ENCODE measurements at regions not wholly inside any gene's neighbourhood (a gene's known extent, or its start where the extent isn't known, plus 50 kb on each side); places are given as distances from the start of the nearest gene placed in this dataset.

DNA sequence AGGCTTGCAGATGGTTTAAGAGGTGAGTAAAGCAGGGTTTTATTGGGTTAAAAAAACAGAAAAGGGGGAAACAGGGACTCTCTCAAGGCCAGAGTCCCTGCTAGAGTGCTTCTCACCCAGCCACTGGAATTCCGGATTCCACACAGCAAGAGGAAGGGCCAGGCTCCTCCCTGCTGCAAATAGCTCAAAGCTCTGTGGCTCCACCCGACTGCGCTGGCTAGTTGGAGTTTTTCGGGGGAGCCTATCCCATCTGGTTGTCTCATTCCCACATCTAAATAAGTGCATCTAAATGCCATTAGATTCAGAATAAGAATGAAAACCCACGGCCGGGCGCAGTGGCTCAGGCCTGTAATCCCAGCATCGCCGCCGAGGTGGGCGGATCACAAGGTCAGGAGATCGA lies 791.5 kb downstream of the SLC16A7 start:
- 96% methylated on average over 12 of the region's 12 CpGs for WGBS

DNA sequence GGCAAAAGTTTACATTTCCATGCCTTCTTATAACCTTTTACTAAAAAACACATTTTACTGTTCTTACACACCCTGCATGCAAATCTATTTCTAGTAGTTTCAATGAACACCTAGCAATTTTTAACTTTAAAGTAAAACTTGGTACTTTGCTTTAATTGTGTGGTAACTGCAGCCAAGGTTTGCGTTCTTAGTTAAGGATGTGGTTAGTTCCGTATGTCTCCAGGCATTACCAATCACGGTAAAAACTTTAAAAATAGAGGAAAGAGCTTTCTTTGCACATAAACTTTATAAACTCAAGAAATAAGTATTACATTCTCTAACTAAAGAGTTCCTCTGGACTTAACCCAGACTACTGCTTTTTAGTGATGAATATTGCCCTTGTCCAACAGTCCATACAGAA lies 795.2 kb downstream of the SLC16A7 start:
- H3K79me1 ChIP-seq (replicated peaks; ENCODE audit: low read length, poor library complexity, severe bottlenecking): no peaks in the 10 kb centered on the region
- no peak overlapping the region for H2AK5ac ChIP-seq (ENCODE audit: low read length, severe bottlenecking)
- H2BK12ac ChIP-seq (ENCODE audit: low read length in 2 of 2): no peak overlapping the region
- no peaks in the 10 kb centered on the region for H3K27me3 ChIP-seq (ENCODE audit: control insufficient read depth in 1 of 2, insufficient read depth in 1 of 2, low read length in 2 of 2)
- no peak overlapping the region for H3K9ac ChIP-seq (ENCODE audit: low read length)
- H3K9me3 ChIP-seq (ENCODE audit: control insufficient read depth, low read length): no peaks in the 10 kb centered on the region
- H2BK120ac ChIP-seq (ENCODE audit: low read depth, low read length): no peak overlapping the region
- H3K4me1 ChIP-seq (ENCODE audit: control insufficient read depth, insufficient read depth, low read depth, low read length): no peaks in the 10 kb centered on the region
- H3K23ac ChIP-seq (ENCODE audit: low read length in 2 of 2): no peak overlapping the region
- H2BK15ac ChIP-seq (ENCODE audit: low read depth, poor library complexity, severe bottlenecking): no peak overlapping the region
- no peak for DNase-seq
- no peak overlapping the region for H4K8ac ChIP-seq (ENCODE audit: low read length)
- H3K4me2 ChIP-seq (ENCODE audit: low read length, poor library complexity, severe bottlenecking): no peak overlapping the region
- no peak overlapping the region for H3K14ac ChIP-seq (ENCODE audit: low read length in 2 of 2)
- no peak overlapping the region for H3K4me3 ChIP-seq (ENCODE audit: insufficient read depth in 1 of 2, low read depth in 1 of 2, low read length in 2 of 2)
- H4K91ac ChIP-seq (ENCODE audit: low read length): no peak overlapping the region
- 100% methylated on average over 3 of the region's 3 CpGs for WGBS
- H3K36me3 ChIP-seq (ENCODE audit: control insufficient read depth in 1 of 2, insufficient read depth in 2 of 2, low read depth in 1 of 2, low read length in 2 of 2): no peaks in the 10 kb centered on the region
- no peak overlapping the region for H3K27ac ChIP-seq (ENCODE audit: low read length, poor library complexity, severe bottlenecking)
- H2BK5ac ChIP-seq (ENCODE audit: low read depth, low read length, poor library complexity, severe bottlenecking): no peak overlapping the region
- H2AFZ ChIP-seq (ENCODE audit: low read depth, low read length): no peak overlapping the region
- H3K18ac ChIP-seq (ENCODE audit: low read depth in 1 of 2, low read length in 2 of 2): no peak overlapping the region
- no peak overlapping the region for H3K4ac ChIP-seq (ENCODE audit: low read depth in 1 of 2, low read length in 2 of 2)

More for the DNA sequence above, 791.5 kb downstream of the SLC16A7 start:
- DNase-seq: no peak
- Histone ChIP-seq H3K27me3 (ENCODE audit: control insufficient read depth in 1 of 2, insufficient read depth in 1 of 2, low read length in 2 of 2) (no peaks in the 10 kb centered on the region), H3K27ac (ENCODE audit: low read length, poor library complexity, severe bottlenecking) (no peak overlapping the region), H4K91ac (ENCODE audit: low read length) (no peak overlapping the region), H3K9me3 (ENCODE audit: control insufficient read depth, low read length) (peaks cover 9% of the 10 kb centered on the region), H2AK5ac (ENCODE audit: low read length, severe bottlenecking) (no peak overlapping the region), H2BK5ac (ENCODE audit: low read depth, low read length, poor library complexity, severe bottlenecking) (no peak overlapping the region), H2BK15ac (ENCODE audit: low read depth, poor library complexity, severe bottlenecking) (no peak overlapping the region), H3K18ac (ENCODE audit: low read depth in 1 of 2, low read length in 2 of 2) (no peak overlapping the region), H3K79me1 (replicated peaks; ENCODE audit: low read length, poor library complexity, severe bottlenecking) (no peaks in the 10 kb centered on the region), H3K4me3 (ENCODE audit: insufficient read depth in 1 of 2, low read depth in 1 of 2, low read length in 2 of 2) (no peak overlapping the region), H3K14ac (ENCODE audit: low read length in 2 of 2) (no peak overlapping the region), H3K4me1 (ENCODE audit: control insufficient read depth, insufficient read depth, low read depth, low read length) (no peaks in the 10 kb centered on the region), H2BK12ac (ENCODE audit: low read length in 2 of 2) (no peak overlapping the region), H3K9ac (ENCODE audit: low read length) (no peak overlapping the region), H3K4ac (ENCODE audit: low read depth in 1 of 2, low read length in 2 of 2) (no peak overlapping the region), H2AFZ (ENCODE audit: low read depth, low read length) (no peak overlapping the region), H3K36me3 (ENCODE audit: control insufficient read depth in 1 of 2, insufficient read depth in 2 of 2, low read depth in 1 of 2, low read length in 2 of 2) (no peaks in the 10 kb centered on the region), H2BK120ac (ENCODE audit: low read depth, low read length) (no peak overlapping the region), H3K4me2 (ENCODE audit: low read length, poor library complexity, severe bottlenecking) (no peak overlapping the region), H3K23ac (ENCODE audit: low read length in 2 of 2) (no peak overlapping the region), H4K8ac (ENCODE audit: low read length) (no peak overlapping the region)

DNA sequence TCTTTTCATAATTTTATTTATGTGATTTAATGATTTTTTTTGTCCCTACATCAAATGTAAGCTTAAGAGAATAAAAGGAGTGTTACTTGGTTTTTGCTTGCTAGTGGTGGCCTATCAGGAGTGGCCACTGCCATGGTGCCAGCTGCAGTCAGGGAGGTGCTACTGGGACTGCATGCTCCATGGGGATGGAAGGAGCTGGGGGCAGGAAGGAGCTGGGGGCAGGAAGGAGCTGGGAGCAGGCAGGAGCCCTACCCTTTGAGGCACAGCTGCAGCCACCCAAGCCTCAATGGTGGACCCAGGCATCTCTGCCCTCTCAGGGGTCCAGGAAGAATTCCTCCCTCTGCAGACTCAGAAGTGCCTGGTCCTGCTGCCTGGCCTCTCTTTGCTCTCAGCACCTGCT lies 796.0 kb downstream of the SLC16A7 start:
- Histone ChIP-seq H3K14ac (ENCODE audit: low read length in 2 of 2) (peak overlapping the region in 1 of 2 experiments; percentile 23), H2BK5ac (ENCODE audit: low read depth, low read length, poor library complexity, severe bottlenecking) (no peak overlapping the region), H3K4me2 (ENCODE audit: low read length, poor library complexity, severe bottlenecking) (no peak overlapping the region), H3K4me1 (ENCODE audit: control insufficient read depth, insufficient read depth, low read depth, low read length) (no peaks in the 10 kb centered on the region), H4K91ac (ENCODE audit: low read length) (no peak overlapping the region), H2BK12ac (ENCODE audit: low read length in 2 of 2) (no peak overlapping the region), H3K79me1 (replicated peaks; ENCODE audit: low read length, poor library complexity, severe bottlenecking) (no peaks in the 10 kb centered on the region), H3K27ac (ENCODE audit: low read length, poor library complexity, severe bottlenecking) (no peak overlapping the region), H4K8ac (ENCODE audit: low read length) (no peak overlapping the region), H2BK120ac (ENCODE audit: low read depth, low read length) (no peak overlapping the region), H2AFZ (ENCODE audit: low read depth, low read length) (no peak overlapping the region), H3K9me3 (ENCODE audit: control insufficient read depth, low read length) (no peaks in the 10 kb centered on the region), H3K23ac (ENCODE audit: low read length in 2 of 2) (no peak overlapping the region), H3K9ac (ENCODE audit: low read length) (no peak overlapping the region), H3K36me3 (ENCODE audit: control insufficient read depth in 1 of 2, insufficient read depth in 2 of 2, low read depth in 1 of 2, low read length in 2 of 2) (no peaks in the 10 kb centered on the region), H3K18ac (ENCODE audit: low read depth in 1 of 2, low read length in 2 of 2) (no peak overlapping the region), H3K4me3 (ENCODE audit: insufficient read depth in 1 of 2, low read depth in 1 of 2, low read length in 2 of 2) (no peak overlapping the region), H3K4ac (ENCODE audit: low read depth in 1 of 2, low read length in 2 of 2) (no peak overlapping the region), H2AK5ac (ENCODE audit: low read length, severe bottlenecking) (no peak overlapping the region), H3K27me3 (ENCODE audit: control insufficient read depth in 1 of 2, insufficient read depth in 1 of 2, low read length in 2 of 2) (no peaks in the 10 kb centered on the region), H2BK15ac (ENCODE audit: low read depth, poor library complexity, severe bottlenecking) (no peak overlapping the region)
- no peak for DNase-seq

DNA sequence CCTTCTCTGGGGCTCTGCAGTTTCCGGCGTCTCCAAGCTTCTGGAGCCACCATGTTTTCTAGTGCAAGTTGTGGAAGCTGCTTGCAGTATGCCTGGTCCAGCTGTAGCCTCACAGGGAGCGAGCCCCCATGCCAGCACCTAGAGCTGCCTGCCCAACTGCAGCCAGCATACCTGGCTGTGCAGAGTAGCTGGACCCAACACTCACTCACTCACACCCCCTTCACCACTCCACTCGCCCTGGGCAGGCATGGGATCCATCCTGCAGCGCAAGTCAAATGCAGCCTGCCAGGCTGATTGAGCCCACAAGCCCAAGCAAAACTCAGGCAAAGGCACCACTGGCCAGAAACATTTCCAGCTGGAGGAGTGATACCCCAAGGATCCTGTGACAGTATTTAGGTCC lies 797.3 kb downstream of the SLC16A7 start:
- Histone ChIP-seq H3K23ac (ENCODE audit: low read length in 2 of 2) (no peak overlapping the region), H2BK12ac (ENCODE audit: low read length in 2 of 2) (no peak overlapping the region), H3K4me3 (ENCODE audit: insufficient read depth in 1 of 2, low read depth in 1 of 2, low read length in 2 of 2) (no peak overlapping the region), H3K18ac (ENCODE audit: low read depth in 1 of 2, low read length in 2 of 2) (no peak overlapping the region), H2AFZ (ENCODE audit: low read depth, low read length) (no peak overlapping the region), H3K4ac (ENCODE audit: low read depth in 1 of 2, low read length in 2 of 2) (no peak overlapping the region), H2BK15ac (ENCODE audit: low read depth, poor library complexity, severe bottlenecking) (no peak overlapping the region), H2BK120ac (ENCODE audit: low read depth, low read length) (no peak overlapping the region), H3K27me3 (ENCODE audit: control insufficient read depth in 1 of 2, insufficient read depth in 1 of 2, low read length in 2 of 2) (no peaks in the 10 kb centered on the region), H2BK5ac (ENCODE audit: low read depth, low read length, poor library complexity, severe bottlenecking) (no peak overlapping the region), H3K36me3 (ENCODE audit: control insufficient read depth in 1 of 2, insufficient read depth in 2 of 2, low read depth in 1 of 2, low read length in 2 of 2) (no peaks in the 10 kb centered on the region), H3K4me2 (ENCODE audit: low read length, poor library complexity, severe bottlenecking) (no peak overlapping the region), H3K9me3 (ENCODE audit: control insufficient read depth, low read length) (no peaks in the 10 kb centered on the region), H4K91ac (ENCODE audit: low read length) (no peak overlapping the region), H4K8ac (ENCODE audit: low read length) (no peak overlapping the region), H2AK5ac (ENCODE audit: low read length, severe bottlenecking) (no peak overlapping the region), H3K79me1 (replicated peaks; ENCODE audit: low read length, poor library complexity, severe bottlenecking) (no peaks in the 10 kb centered on the region), H3K27ac (ENCODE audit: low read length, poor library complexity, severe bottlenecking) (no peak overlapping the region), H3K4me1 (ENCODE audit: control insufficient read depth, insufficient read depth, low read depth, low read length) (no peaks in the 10 kb centered on the region), H3K9ac (ENCODE audit: low read length) (no peak overlapping the region), H3K14ac (ENCODE audit: low read length in 2 of 2) (peak overlapping the region in 1 of 2 experiments; percentile 5)
- no peak for DNase-seq
- WGBS: 95% methylated on average over 5 of the region's 5 CpGs

Data from mesenchymal stem cell (in vitro differentiated cells and primary cell).